Ovary (tissue), 3 donors: ENCODE measurements at regions not wholly inside any gene's neighbourhood (a gene's known extent, or its start where the extent isn't known, plus 50 kb on each side); places are given as distances from the start of the nearest gene placed in this dataset.

Source experiments
- CTCF ChIP-seq, 3 donors: fragments of 450-650 bp in 2 of 3; fragments of 200-600 bp in 1 of 3; IDR thresholded peaks; one replicate each; pipeline versions ENCODE4 v1.5.1 to v1.8.0; 2016 to 2022; ENCODE audit warnings: antibody characterized with exemption in 3 of 3, mild to moderate bottlenecking in 1 of 3
- POLR2A ChIP-seq: fragments of 450-650 bp; IDR thresholded peaks from one replicate; pipeline ENCODE4 v1.6.1; 2017; ENCODE audit warnings: antibody characterized with exemption, mild to moderate bottlenecking, moderate library complexity
- donor health status: DM: no; HTN: no; CAD: no.

- TF ChIP-seq CTCF (IDR thresholded peaks at IDR 0.05) (no peak), POLR2A (no peak)
Measured at GRCh38 chr5:110053824-110054223, 364.1 kb downstream of the MAN2A1 start.
